ENCODE measurements at regions not wholly inside any gene's neighbourhood (a gene's known extent, or its start where the extent isn't known, plus 50 kb on each side); places are given as distances from the start of the nearest gene placed in this dataset.
"Not testable (repeated sequence)": the region's sequence is repeated elsewhere in the genome, so short reads cannot be mapped to it uniquely, and the experiment has no call there.

- ATAC-seq, result no peak
- intact Hi-C loops (cut with DNase I), result no loop called here
- no peak for DNase-seq (ENCODE audit: low spot score)
These were observed 53.4 kb downstream of the OR2K2 start for GRCh38 chr9:111276431-111277128.

- ATAC-seq (no peak), DNase-seq (ENCODE audit: low spot score) (no peak)
- intact Hi-C loops (cut with DNase I), result no loop called here
These were observed 55.3 kb downstream of the OR2K2 start for GRCh38 chr9:111274737-111275136.

- intact Hi-C loops (cut with DNase I), result no loop called here
- DNase-seq (ENCODE audit: low spot score) (no peak), ATAC-seq (no peak)
These were observed 57.4 kb downstream of the OR2K2 start for GRCh38 chr9:111272581-111272980.

- ATAC-seq, result no peak
- no peak for DNase-seq (ENCODE audit: low spot score)
- intact Hi-C loops (cut with DNase I), result no loop called here
These were observed 58.4 kb downstream of the OR2K2 start for GRCh38 chr9:111271481-111272080.

- intact Hi-C loops (cut with DNase I), result no loop called here
- ATAC-seq, result no peak
- DNase-seq (ENCODE audit: low spot score), result no peak
These were observed 59.0 kb downstream of the OR2K2 start for GRCh38 chr9:111271047-111271446.

- intact Hi-C loops (cut with DNase I); ATAC-seq; DNase-seq (ENCODE audit: low spot score): not testable (repeated sequence)
These were observed 64.0 kb downstream of the OR2K2 start for GRCh38 chr9:111266024-111266423.

GRCh38 chr9:111263116-111263515, 66.9 kb downstream of the OR2K2 start:
- intact Hi-C loops (cut with DNase I), result no loop called here
- DNase-seq (ENCODE audit: low spot score) (no peak), ATAC-seq (no peak)

GRCh38 chr9:111258875-111259271, 71.2 kb downstream of the OR2K2 start:
- ATAC-seq (no peak), DNase-seq (ENCODE audit: low spot score) (no peak)
- intact Hi-C loops (cut with DNase I), result no loop called here

- DNase-seq (ENCODE audit: low spot score) (no peak), ATAC-seq (no peak)
- intact Hi-C loops (cut with DNase I), result no loop called here
These were observed 71.7 kb downstream of the OR2K2 start for GRCh38 chr9:111258209-111258874.

GRCh38 chr9:111253742-111254437, 76.1 kb downstream of the OR2K2 start:
- DNase-seq (ENCODE audit: low spot score), result no peak
- ATAC-seq, result no peak
- intact Hi-C loops (cut with DNase I), result no loop called here

GRCh38 chr9:111250875-111251842, 78.9 kb downstream of the OR2K2 start:
- no peak for ATAC-seq
- DNase-seq (ENCODE audit: low spot score), result no peak
- intact Hi-C loops (cut with DNase I), result no loop called here

- intact Hi-C loops (cut with DNase I), result no loop called here
- ATAC-seq, result no peak
- no peak for DNase-seq (ENCODE audit: low spot score)
These were observed 92.6 kb downstream of the OR2K2 start for GRCh38 chr9:111237447-111237846.

GRCh38 chr9:111236332-111236731, 93.7 kb downstream of the OR2K2 start:
- no peak for DNase-seq (ENCODE audit: low spot score)
- no peak for ATAC-seq
- intact Hi-C loops (cut with DNase I), result no loop called here

- no peak for DNase-seq (ENCODE audit: low spot score)
- intact Hi-C loops (cut with DNase I), result no loop called here
- ATAC-seq, result peak; percentile 19
These were observed 96.1 kb downstream of the OR2K2 start for GRCh38 chr9:111233963-111234362.

- peak; percentile 75 for DNase-seq (ENCODE audit: low spot score)
- intact Hi-C loops (cut with DNase I), result no loop called here
- ATAC-seq, result peak; percentile 95
These were observed 96.8 kb downstream of the OR2K2 start for GRCh38 chr9:111232997-111233790.

- ATAC-seq (no peak), DNase-seq (ENCODE audit: low spot score) (no peak)
- intact Hi-C loops (cut with DNase I), result no loop called here
These were observed 98.0 kb downstream of the OR2K2 start for GRCh38 chr9:111231801-111232580.

GRCh38 chr9:111222757-111223156, 107.3 kb downstream of the OR2K2 start:
- intact Hi-C loops (cut with DNase I), result no loop called here
- DNase-seq (ENCODE audit: low spot score), result no peak
- no peak for ATAC-seq

All from sciatic nerve (tissue), 2 donors.